Right atrium auricular region (tissue), 2 donors: ENCODE measurements at regions not wholly inside any gene's neighbourhood (a gene's known extent, or its start where the extent isn't known, plus 50 kb on each side); places are given as distances from the start of the nearest gene placed in this dataset.
"Not testable (repeated sequence)": the region's sequence is repeated elsewhere in the genome, so short reads cannot be mapped to it uniquely, and the experiment has no call there.

Experiments
- DNase-seq: peaks from one replicate; pipeline ENCODE4 v3.0.0-alpha.2; 2019; ENCODE audit warnings: low spot score
- H3K27ac ChIP-seq, 2 donors: fragments of 200-600 bp; sonication (generic); 1 replicate in 1 of 2; 2 replicates in 1 of 2; pipeline ENCODE4 v1.5.1; 2016 to 2019
- H3K27me3 ChIP-seq, 2 donors: fragments of 200-600 bp; sonication (generic); one replicate each; pipeline versions ENCODE4 v1.5.1 to v1.6.0; 2017 to 2019
- H3K36me3 ChIP-seq: fragments of 200-600 bp; sonication (generic); one replicate; pipeline ENCODE4 v1.5.1; 2016
- H3K4me1 ChIP-seq, 2 donors: fragments of 200-600 bp; sonication (generic); one replicate each; pipeline versions ENCODE4 v1.5.1 to v1.6.0; 2017 to 2019
- H3K4me3 ChIP-seq, 2 donors: fragments of 200-600 bp; sonication (generic); 1 replicate in 1 of 2; 2 replicates in 1 of 2; pipeline ENCODE4 v1.5.1; 2017 to 2019; ENCODE audit warnings: mild to moderate bottlenecking in 1 of 2, moderate library complexity in 1 of 2
- H3K9me3 ChIP-seq, 2 donors: fragments of 200-600 bp; sonication (generic); one replicate each; pipeline ENCODE4 v1.5.1; 2019
- CTCF ChIP-seq, 2 donors: fragments of 200-600 bp; sonication (generic); IDR thresholded peaks; one replicate each; pipeline ENCODE4 v1.5.1; 2019; ENCODE audit warnings: antibody characterized with exemption in 2 of 2

GRCh38 chr7:118404211-118404610 lies 179.7 kb downstream of the ANKRD7 start:
- DNase-seq: no peak
- Histone ChIP-seq H3K9me3 (no peaks in the 10 kb centered on the region), H3K36me3 (no peaks in the 10 kb centered on the region), H3K27ac (no peak overlapping the region), H3K27me3 (no peaks in the 10 kb centered on the region), H3K4me3 (no peak overlapping the region), H3K4me1 (no peaks in the 10 kb centered on the region)
- TF ChIP-seq CTCF (IDR thresholded peaks at IDR 0.05): no peak

GRCh38 chr7:118418433-118418832 lies 193.9 kb downstream of the ANKRD7 start:
- TF ChIP-seq CTCF (IDR thresholded peaks at IDR 0.05): no peak
- Histone ChIP-seq H3K36me3 (no peaks in the 10 kb centered on the region), H3K27me3 (no peaks in the 10 kb centered on the region), H3K4me3 (no peak overlapping the region), H3K27ac (no peak overlapping the region), H3K4me1 (no peaks in the 10 kb centered on the region), H3K9me3 (peaks cover 0 to 5% of the 10 kb centered on the region in 2 donors)
- no peak for DNase-seq

GRCh38 chr7:118420888-118421287 lies 196.4 kb downstream of the ANKRD7 start:
- no peaks in the 10 kb centered on the region for H3K9me3 ChIP-seq
- no peaks in the 10 kb centered on the region for H3K36me3 ChIP-seq
- TF ChIP-seq CTCF (IDR thresholded peaks at IDR 0.05): no peak
- H3K27me3 ChIP-seq: no peaks in the 10 kb centered on the region
- DNase-seq: no peak
- no peak overlapping the region for H3K4me3 ChIP-seq
- H3K4me1 ChIP-seq: no peaks in the 10 kb centered on the region
- no peak overlapping the region for H3K27ac ChIP-seq

- no peaks in the 10 kb centered on the region for H3K27me3 ChIP-seq
- H3K9me3 ChIP-seq: no peaks in the 10 kb centered on the region
- no peak for TF ChIP-seq CTCF (IDR thresholded peaks at IDR 0.05)
Measured at GRCh38 chr7:118429141-118429540, 204.6 kb downstream of the ANKRD7 start.

GRCh38 chr7:118436663-118437062 lies 212.2 kb downstream of the ANKRD7 start:
- Histone ChIP-seq H3K4me1 (no peaks in the 10 kb centered on the region), H3K4me3 (no peak overlapping the region), H3K9me3 (peaks cover 0 to 5% of the 10 kb centered on the region in 2 donors), H3K27ac (no peak overlapping the region), H3K27me3 (no peaks in the 10 kb centered on the region), H3K36me3 (no peaks in the 10 kb centered on the region)
- TF ChIP-seq CTCF (IDR thresholded peaks at IDR 0.05): no peak
- DNase-seq: no peak

More at GRCh38 chr7:118429141-118429540, 204.6 kb downstream of the ANKRD7 start:
- Histone ChIP-seq H3K36me3 (no peaks in the 10 kb centered on the region), H3K4me3 (no peak overlapping the region), H3K4me1 (no peaks in the 10 kb centered on the region), H3K27ac (no peak overlapping the region)
- DNase-seq: no peak

- not testable (repeated sequence) for DNase-seq, H3K27me3 ChIP-seq, H3K9me3 ChIP-seq
Measured at GRCh38 chr7:118449030-118449429, 224.5 kb downstream of the ANKRD7 start.

More at GRCh38 chr7:118449030-118449429, 224.5 kb downstream of the ANKRD7 start:
- not testable (repeated sequence) for H3K36me3 ChIP-seq, H3K27ac ChIP-seq, H3K4me1 ChIP-seq, H3K4me3 ChIP-seq
